ENCODE measurements at regions not wholly inside any gene's neighbourhood (a gene's known extent, or its start where the extent isn't known, plus 50 kb on each side); places are given as distances from the start of the nearest gene placed in this dataset.
A peak's percentile ranks its signal among the peaks of the same experiment; 100 is the strongest.
"Not testable (repeated sequence)": the region's sequence is repeated elsewhere in the genome, so short reads cannot be mapped to it uniquely, and the experiment has no call there.

- DNase-seq (ENCODE audit: low read depth): peak; percentile 86
These were observed 1339.3 kb downstream of the EFNA5 start for GRCh38 chr5:106331415-106331814.

- no peak for DNase-seq (ENCODE audit: low read depth)
These were observed 1346.4 kb downstream of the EFNA5 start for GRCh38 chr5:106324356-106324755.

GRCh38 chr5:106321242-106321641 lies 1349.5 kb downstream of the EFNA5 start:
- DNase-seq (ENCODE audit: low read depth): no peak

GRCh38 chr5:106314221-106314824 lies 1356.4 kb downstream of the EFNA5 start:
- DNase-seq (ENCODE audit: low read depth): peak; percentile 4

- DNase-seq (ENCODE audit: low read depth): no peak
These were observed 1358.4 kb downstream of the EFNA5 start for GRCh38 chr5:106312360-106312759.

- DNase-seq (ENCODE audit: low read depth): no peak
These were observed 1359.4 kb downstream of the EFNA5 start for GRCh38 chr5:106311230-106311915.

- DNase-seq (ENCODE audit: low read depth): no peak
These were observed 1363.5 kb downstream of the EFNA5 start for GRCh38 chr5:106307265-106307664.

GRCh38 chr5:106306313-106307028 lies 1364.3 kb downstream of the EFNA5 start:
- DNase-seq (ENCODE audit: low read depth): no peak

GRCh38 chr5:106303911-106304310 lies 1366.8 kb downstream of the EFNA5 start:
- no peak for DNase-seq (ENCODE audit: low read depth)

GRCh38 chr5:106292654-106293053 lies 1378.1 kb downstream of the EFNA5 start:
- no peak for DNase-seq (ENCODE audit: low read depth)

- no peak for DNase-seq (ENCODE audit: low read depth)
These were observed 1379.9 kb downstream of the EFNA5 start for GRCh38 chr5:106290841-106291240.

GRCh38 chr5:106288979-106289378 lies 1381.8 kb downstream of the EFNA5 start:
- DNase-seq (ENCODE audit: low read depth): no peak

- no peak for DNase-seq (ENCODE audit: low read depth)
These were observed 1393.1 kb downstream of the EFNA5 start for GRCh38 chr5:106277540-106278096.

- peak; percentile 16 for DNase-seq (ENCODE audit: low read depth)
These were observed 1401.4 kb downstream of the EFNA5 start for GRCh38 chr5:106269252-106269843.

GRCh38 chr5:106267256-106267655 lies 1403.5 kb downstream of the EFNA5 start:
- no peak for DNase-seq (ENCODE audit: low read depth)

- DNase-seq (ENCODE audit: low read depth): no peak
These were observed 1408.3 kb downstream of the EFNA5 start for GRCh38 chr5:106262395-106262794.

- not testable (repeated sequence) for DNase-seq (ENCODE audit: low read depth)
These were observed 1411.2 kb downstream of the EFNA5 start for GRCh38 chr5:106259431-106260090.

- DNase-seq (ENCODE audit: low read depth): no peak
These were observed 1412.1 kb downstream of the EFNA5 start for GRCh38 chr5:106258591-106259125.

- no peak for DNase-seq (ENCODE audit: low read depth)
These were observed 1416.0 kb downstream of the EFNA5 start for GRCh38 chr5:106254784-106255183.

GRCh38 chr5:106246044-106246745 lies 1424.5 kb downstream of the EFNA5 start:
- not testable (repeated sequence) for DNase-seq (ENCODE audit: low read depth)

GRCh38 chr5:106241409-106241808 lies 1429.3 kb downstream of the EFNA5 start:
- no peak for DNase-seq (ENCODE audit: low read depth)

Measured in fibroblast of gingiva (primary cell).